Pancreas (tissue), 10 donors: ENCODE measurements at regions not wholly inside any gene's neighbourhood (a gene's known extent, or its start where the extent isn't known, plus 50 kb on each side); places are given as distances from the start of the nearest gene placed in this dataset.

ENCODE experiments used
- ATAC-seq, 4 donors: fragments of 200-7000 bp; cut with Tn5 transposase; one replicate each; pipeline versions ENCODE4 v1.8.0 to v1.9.1; 2020; ENCODE audit warnings: mild to moderate bottlenecking in 4 of 4, moderate library complexity in 4 of 4
- DNase-seq, 6 donors: peaks; one replicate each; pipeline ENCODE4 v3.0.0-alpha.2; 2020
- FAIRE-seq: peaks from 2 replicates; lab custom pipeline; 2012; peaks lifted over from hg19 to GRCh38; lab: Jason Lieb, UNC
- H3K27ac ChIP-seq, 4 donors: fragments of 200-600 bp; sonication (generic); 1 replicate in 3 of 4; 2 replicates in 1 of 4; pipeline versions ENCODE4 v1.5.0 to v1.8.0; 2020
- H3K27me3 ChIP-seq, 4 donors: fragments of 200-600 bp; one replicate each; pipeline ENCODE4 v1.8.0; 2021
- H3K36me3 ChIP-seq, 3 donors: fragments of 200-600 bp; sonication (generic) in 1 of 3; one replicate each; pipeline versions ENCODE4 v1.5.0 to v1.8.0; 2020 to 2021
- H3K4me1 ChIP-seq, 3 donors: fragments of 200-600 bp; one replicate each; pipeline ENCODE4 v1.8.0; 2021
- H3K4me3 ChIP-seq, 4 donors: fragments of 200-600 bp; sonication (generic) in 2 of 4; one replicate each; pipeline versions ENCODE4 v1.5.0 to v1.8.0; 2020 to 2021
- H3K9me3 ChIP-seq, 4 donors: fragments of 200-600 bp; one replicate each; pipeline ENCODE4 v1.8.0; 2021
- WGBS, 2 donors: extraction: QIAGEN DNeasy Blood & Tissue Kit; methylation state at CpG; one replicate each; pipeline ENCODE4 v1.1.7; 2013; 5-methylcytosine and 5-hydroxymethylcytosine counted together
- intact Hi-C, 3 donors: fragments of 100-400 bp; cut with DNase I; formaldehyde crosslinking; loops; one replicate each; pipeline versions ENCODE4 v1.11.1 to v1.14.2; 2022
- TF ChIP-seq, protein P1 (sequence below), 4 donors: fragments of 200-600 bp; sonication (generic) in 3 of 4; IDR thresholded peaks; one replicate each; pipeline versions ENCODE4 v1.5.0 to v1.8.0; 2021; ENCODE audit warnings: antibody characterized with exemption in 4 of 4
- donor health status: healthy with polysubstance abuse.
- donor health status: DM: no; HTN: no; CAD: no; lungs with moderate emphysema.
- donor health status: DM: no; HTN: no; CAD: no.
- donor health status: control.
- donor health status: control.
- donor health status: Bipolar disorder and iron deficiency.
- donor health status: DM: yes; HTN: yes; CAD: no.
- donor health status: DM: no; HTN: no; CAD: no.
- donor health status: DM: no; HTN: no; CAD: no.
- donor health status: DM: yes; HTN: yes; CAD: no.

- H3K27ac ChIP-seq = no peak overlapping the region
- ATAC-seq (no peak), FAIRE-seq (no peak), DNase-seq (no peak)
- TF ChIP-seq, protein P1, sequence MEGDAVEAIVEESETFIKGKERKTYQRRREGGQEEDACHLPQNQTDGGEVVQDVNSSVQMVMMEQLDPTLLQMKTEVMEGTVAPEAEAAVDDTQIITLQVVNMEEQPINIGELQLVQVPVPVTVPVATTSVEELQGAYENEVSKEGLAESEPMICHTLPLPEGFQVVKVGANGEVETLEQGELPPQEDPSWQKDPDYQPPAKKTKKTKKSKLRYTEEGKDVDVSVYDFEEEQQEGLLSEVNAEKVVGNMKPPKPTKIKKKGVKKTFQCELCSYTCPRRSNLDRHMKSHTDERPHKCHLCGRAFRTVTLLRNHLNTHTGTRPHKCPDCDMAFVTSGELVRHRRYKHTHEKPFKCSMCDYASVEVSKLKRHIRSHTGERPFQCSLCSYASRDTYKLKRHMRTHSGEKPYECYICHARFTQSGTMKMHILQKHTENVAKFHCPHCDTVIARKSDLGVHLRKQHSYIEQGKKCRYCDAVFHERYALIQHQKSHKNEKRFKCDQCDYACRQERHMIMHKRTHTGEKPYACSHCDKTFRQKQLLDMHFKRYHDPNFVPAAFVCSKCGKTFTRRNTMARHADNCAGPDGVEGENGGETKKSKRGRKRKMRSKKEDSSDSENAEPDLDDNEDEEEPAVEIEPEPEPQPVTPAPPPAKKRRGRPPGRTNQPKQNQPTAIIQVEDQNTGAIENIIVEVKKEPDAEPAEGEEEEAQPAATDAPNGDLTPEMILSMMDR (IDR thresholded peaks at IDR 0.05) = no peak
- no peak overlapping the region for H3K4me3 ChIP-seq
- H3K27me3 ChIP-seq = no peaks in the 10 kb centered on the region
- H3K36me3 ChIP-seq = no peaks in the 10 kb centered on the region
- no peaks in the 10 kb centered on the region for H3K4me1 ChIP-seq
- 81 to 90% methylated on average over 2 of the region's 2 CpGs for WGBS, 2 donors
- H3K9me3 ChIP-seq = no peaks in the 10 kb centered on the region
- intact Hi-C loops = no loop called here
Measured at GRCh38 chr5:59955241-59955640, 61.7 kb upstream of the PDE4D start.

DNA sequence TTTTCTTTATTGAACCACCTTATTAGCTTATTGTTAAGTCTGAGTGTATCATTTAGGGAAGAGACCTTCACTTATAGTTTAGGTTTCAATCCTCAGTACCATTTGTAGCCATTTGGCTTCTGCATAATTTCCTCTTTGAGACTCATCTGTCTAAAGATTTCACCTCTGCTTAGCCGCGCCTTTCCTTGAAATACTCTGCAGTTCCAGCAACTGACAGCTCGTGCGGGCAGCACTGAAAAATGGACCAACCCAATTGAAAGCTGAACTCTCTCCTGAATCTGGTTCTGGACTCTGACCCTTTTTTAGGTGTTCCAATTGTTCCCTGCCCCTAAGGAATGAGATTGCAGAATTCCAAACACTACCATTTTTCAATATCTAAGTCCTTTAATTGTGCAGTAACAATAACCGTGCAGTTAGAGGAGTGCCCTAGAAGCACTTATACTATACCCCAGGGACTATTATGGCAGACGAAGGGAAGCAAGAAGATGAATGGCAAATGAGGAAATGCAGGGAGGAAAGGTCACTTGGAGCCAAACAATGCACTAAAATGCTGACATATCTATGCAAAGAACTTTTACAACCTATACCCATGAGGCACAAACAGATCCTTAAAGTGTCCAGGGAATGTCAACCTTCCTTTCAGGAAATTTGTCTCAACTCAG lies 50.1 kb upstream of the PDE4D start:
- FAIRE-seq = no peak
- intact Hi-C loops = no loop called here
- TF ChIP-seq, protein P1 (IDR thresholded peaks at IDR 0.05) = no peak
- H3K4me3 ChIP-seq = no peak overlapping the region
- H3K9me3 ChIP-seq = no peaks in the 10 kb centered on the region
- ATAC-seq = no peak
- no peaks in the 10 kb centered on the region for H3K36me3 ChIP-seq
- no peak for DNase-seq
- no peaks in the 10 kb centered on the region for H3K4me1 ChIP-seq
- 78 to 80% methylated on average over 6 of the region's 6 CpGs for WGBS, 2 donors
- no peak overlapping the region for H3K27ac ChIP-seq
- H3K27me3 ChIP-seq = no peaks in the 10 kb centered on the region
